Loucy (cell line): ENCODE measurements at regions not wholly inside any gene's neighbourhood (a gene's known extent, or its start where the extent isn't known, plus 50 kb on each side); places are given as distances from the start of the nearest gene placed in this dataset.
A peak's percentile ranks its signal among the peaks of the same experiment; 100 is the strongest.

Experiments
- CTCF ChIP-seq: fragments of 200-600 bp; sonication (generic); conservative IDR thresholded peaks from 2 replicates; pipeline ENCODE4 v1.5.1; 2014; ENCODE audit warnings: mild to moderate bottlenecking, antibody characterized with exemption, low read length
- EZH2phosphoT487 ChIP-seq: fragments of 200-600 bp; IDR thresholded peaks from 2 replicates; pipeline ENCODE4 v1.6.1; 2018; ENCODE audit warnings: antibody characterized with exemption, mild to moderate bottlenecking, moderate library complexity, borderline replicate concordance

DNA sequence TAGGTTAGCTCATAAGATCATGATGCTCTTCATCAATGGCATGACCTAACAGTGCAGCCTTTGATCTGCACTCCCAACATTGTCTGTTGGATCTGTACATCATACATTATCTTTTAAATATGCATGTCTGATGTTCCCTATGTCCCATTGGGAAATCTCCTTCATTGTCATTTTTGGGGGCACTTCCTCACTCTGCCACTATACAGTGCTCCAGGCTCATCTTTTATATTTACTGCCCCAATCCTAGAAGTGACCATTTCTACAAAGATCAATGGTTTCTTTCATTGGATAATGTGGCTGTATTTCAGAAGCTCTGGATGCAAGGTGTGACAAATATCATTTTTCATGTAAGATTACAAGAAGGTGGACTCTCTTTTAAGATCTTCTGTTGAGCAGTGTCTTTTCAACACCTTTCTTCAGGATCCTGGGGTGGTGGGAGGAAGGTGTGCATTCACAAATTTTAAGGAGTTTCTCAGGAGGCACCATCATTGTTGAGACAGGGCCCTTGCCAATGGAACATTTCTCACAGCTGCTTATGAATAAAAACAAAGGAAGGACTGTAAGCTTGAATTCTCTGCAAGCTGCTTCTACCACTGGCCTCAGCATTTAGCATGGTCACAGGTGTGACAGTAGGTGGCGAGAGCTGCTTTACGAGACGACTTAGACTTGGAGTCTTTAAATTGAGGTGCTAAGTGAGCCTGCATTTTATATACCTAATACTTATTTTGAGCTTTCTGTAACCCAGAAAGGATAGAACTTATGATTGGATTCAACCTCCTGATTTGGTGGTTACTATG lies 403.0 kb downstream of the LMO7 start:
- TF ChIP-seq CTCF (peak; percentile 45), EZH2phosphoT487 (no peak)
